ENCODE measurements at regions not wholly inside any gene's neighbourhood (a gene's known extent, or its start where the extent isn't known, plus 50 kb on each side); places are given as distances from the start of the nearest gene placed in this dataset.

- TF ChIP-seq, protein P1, sequence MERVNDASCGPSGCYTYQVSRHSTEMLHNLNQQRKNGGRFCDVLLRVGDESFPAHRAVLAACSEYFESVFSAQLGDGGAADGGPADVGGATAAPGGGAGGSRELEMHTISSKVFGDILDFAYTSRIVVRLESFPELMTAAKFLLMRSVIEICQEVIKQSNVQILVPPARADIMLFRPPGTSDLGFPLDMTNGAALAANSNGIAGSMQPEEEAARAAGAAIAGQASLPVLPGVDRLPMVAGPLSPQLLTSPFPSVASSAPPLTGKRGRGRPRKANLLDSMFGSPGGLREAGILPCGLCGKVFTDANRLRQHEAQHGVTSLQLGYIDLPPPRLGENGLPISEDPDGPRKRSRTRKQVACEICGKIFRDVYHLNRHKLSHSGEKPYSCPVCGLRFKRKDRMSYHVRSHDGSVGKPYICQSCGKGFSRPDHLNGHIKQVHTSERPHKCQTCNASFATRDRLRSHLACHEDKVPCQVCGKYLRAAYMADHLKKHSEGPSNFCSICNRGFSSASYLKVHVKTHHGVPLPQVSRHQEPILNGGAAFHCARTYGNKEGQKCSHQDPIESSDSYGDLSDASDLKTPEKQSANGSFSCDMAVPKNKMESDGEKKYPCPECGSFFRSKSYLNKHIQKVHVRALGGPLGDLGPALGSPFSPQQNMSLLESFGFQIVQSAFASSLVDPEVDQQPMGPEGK (CRISPR knock-in tag; IDR thresholded peaks at IDR 0.05; ENCODE audit: borderline replicate concordance): no peak
- no peak for TF ChIP-seq ARNTL (CRISPR knock-in tag; IDR thresholded peaks at IDR 0.05; ENCODE audit: borderline replicate concordance, low read depth)
- TF ChIP-seq OSR1 (CRISPR knock-in tag; IDR thresholded peaks at IDR 0.05): no peak
- TF ChIP-seq RARB (CRISPR knock-in tag; IDR thresholded peaks at IDR 0.05): no peak
- no peak for TF ChIP-seq ZC3H10 (CRISPR knock-in tag; IDR thresholded peaks at IDR 0.05)
- TF ChIP-seq ZNF8 (CRISPR knock-in tag; IDR thresholded peaks at IDR 0.05): no peak
- no peak for TF ChIP-seq TCF4 (CRISPR knock-in tag; IDR thresholded peaks at IDR 0.05; ENCODE audit: borderline replicate concordance)
- TF ChIP-seq ESRRG (CRISPR knock-in tag; IDR thresholded peaks at IDR 0.05): no peak
- TF ChIP-seq, protein P2, sequence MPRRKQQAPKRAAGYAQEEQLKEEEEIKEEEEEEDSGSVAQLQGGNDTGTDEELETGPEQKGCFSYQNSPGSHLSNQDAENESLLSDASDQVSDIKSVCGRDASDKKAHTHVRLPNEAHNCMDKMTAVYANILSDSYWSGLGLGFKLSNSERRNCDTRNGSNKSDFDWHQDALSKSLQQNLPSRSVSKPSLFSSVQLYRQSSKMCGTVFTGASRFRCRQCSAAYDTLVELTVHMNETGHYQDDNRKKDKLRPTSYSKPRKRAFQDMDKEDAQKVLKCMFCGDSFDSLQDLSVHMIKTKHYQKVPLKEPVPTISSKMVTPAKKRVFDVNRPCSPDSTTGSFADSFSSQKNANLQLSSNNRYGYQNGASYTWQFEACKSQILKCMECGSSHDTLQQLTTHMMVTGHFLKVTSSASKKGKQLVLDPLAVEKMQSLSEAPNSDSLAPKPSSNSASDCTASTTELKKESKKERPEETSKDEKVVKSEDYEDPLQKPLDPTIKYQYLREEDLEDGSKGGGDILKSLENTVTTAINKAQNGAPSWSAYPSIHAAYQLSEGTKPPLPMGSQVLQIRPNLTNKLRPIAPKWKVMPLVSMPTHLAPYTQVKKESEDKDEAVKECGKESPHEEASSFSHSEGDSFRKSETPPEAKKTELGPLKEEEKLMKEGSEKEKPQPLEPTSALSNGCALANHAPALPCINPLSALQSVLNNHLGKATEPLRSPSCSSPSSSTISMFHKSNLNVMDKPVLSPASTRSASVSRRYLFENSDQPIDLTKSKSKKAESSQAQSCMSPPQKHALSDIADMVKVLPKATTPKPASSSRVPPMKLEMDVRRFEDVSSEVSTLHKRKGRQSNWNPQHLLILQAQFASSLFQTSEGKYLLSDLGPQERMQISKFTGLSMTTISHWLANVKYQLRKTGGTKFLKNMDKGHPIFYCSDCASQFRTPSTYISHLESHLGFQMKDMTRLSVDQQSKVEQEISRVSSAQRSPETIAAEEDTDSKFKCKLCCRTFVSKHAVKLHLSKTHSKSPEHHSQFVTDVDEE (CRISPR knock-in tag; IDR thresholded peaks at IDR 0.05): no peak
- TF ChIP-seq, protein P3, sequence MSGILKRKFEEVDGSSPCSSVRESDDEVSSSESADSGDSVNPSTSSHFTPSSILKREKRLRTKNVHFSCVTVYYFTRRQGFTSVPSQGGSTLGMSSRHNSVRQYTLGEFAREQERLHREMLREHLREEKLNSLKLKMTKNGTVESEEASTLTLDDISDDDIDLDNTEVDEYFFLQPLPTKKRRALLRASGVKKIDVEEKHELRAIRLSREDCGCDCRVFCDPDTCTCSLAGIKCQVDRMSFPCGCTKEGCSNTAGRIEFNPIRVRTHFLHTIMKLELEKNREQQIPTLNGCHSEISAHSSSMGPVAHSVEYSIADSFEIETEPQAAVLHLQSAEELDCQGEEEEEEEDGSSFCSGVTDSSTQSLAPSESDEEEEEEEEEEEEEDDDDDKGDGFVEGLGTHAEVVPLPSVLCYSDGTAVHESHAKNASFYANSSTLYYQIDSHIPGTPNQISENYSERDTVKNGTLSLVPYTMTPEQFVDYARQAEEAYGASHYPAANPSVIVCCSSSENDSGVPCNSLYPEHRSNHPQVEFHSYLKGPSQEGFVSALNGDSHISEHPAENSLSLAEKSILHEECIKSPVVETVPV (CRISPR knock-in tag; IDR thresholded peaks at IDR 0.05): no peak
Observed at GRCh38 chr18:64929036-64929435, 780.1 kb upstream of the LINC00305 start.
